ENCODE measurements at regions not wholly inside any gene's neighbourhood (a gene's known extent, or its start where the extent isn't known, plus 50 kb on each side); places are given as distances from the start of the nearest gene placed in this dataset.

GRCh38 chr2:235371018-235371417, 122.8 kb upstream of the AGAP1 start:
- no peaks in the 10 kb centered on the region for H3K9me3 Mint-ChIP-seq
- H3K27ac Mint-ChIP-seq, result no peak overlapping the region
- DNase-seq (ENCODE audit: low spot score in 2 of 2), result no peak
- no peak for ATAC-seq
- no peaks in the 10 kb centered on the region for H3K36me3 Mint-ChIP-seq

DNA sequence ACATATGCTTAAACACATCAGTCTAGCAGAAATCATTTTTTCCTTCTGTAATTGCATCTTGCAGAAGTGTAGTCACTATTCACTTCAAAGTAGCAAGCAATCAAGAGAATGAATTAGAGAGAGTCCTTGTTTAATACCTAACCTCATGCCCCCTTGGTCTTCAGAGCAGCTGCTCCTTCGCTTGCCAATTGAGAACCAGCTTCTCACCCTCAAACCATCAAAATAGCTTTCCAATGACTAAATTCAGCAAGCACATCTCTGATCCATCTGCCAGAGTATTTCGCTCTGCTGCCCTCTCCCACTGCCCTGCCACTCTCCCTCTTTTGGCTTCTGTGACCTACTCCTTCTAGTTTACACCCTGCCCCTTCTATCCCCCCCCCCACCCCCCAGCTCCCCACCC, 120.7 kb upstream of the AGAP1 start:
- no peak overlapping the region for H3K27ac Mint-ChIP-seq
- H3K36me3 Mint-ChIP-seq, result no peaks in the 10 kb centered on the region
- no peaks in the 10 kb centered on the region for H3K9me3 Mint-ChIP-seq
- ATAC-seq (no peak), DNase-seq (ENCODE audit: low spot score in 2 of 2) (no peak)

- Mint-ChIP-seq H3K9me3 (peaks cover 0 to 3% of the 10 kb centered on the region in 2 donors), H3K27ac (no peak overlapping the region), H3K36me3 (no peaks in the 10 kb centered on the region)
- DNase-seq (ENCODE audit: low spot score in 2 of 2) (no peak), ATAC-seq (no peak)
These were observed 116.7 kb upstream of the AGAP1 start for GRCh38 chr2:235377176-235377575.

DNA sequence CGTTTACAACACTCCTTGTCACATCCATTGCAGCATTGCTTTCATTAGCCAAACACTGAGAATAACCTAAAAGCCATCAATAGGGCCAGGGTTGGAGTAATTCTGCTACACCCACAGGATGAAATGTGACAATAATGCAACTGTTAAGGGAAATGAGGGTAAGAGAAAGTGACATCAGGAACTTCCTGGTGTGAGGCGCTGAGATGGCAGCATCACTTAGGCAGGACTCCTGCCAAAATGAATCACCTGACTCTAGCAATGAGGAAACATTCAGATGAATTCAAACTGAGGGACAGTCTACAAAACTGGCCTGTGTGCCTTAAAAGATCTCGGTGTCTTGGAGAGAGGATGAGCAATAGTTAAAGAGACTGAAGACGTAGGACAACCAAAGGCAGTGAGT, 115.6 kb upstream of the AGAP1 start:
- H3K27ac Mint-ChIP-seq, result no peak overlapping the region
- ATAC-seq, result no peak
- no peaks in the 10 kb centered on the region for H3K36me3 Mint-ChIP-seq

DNA sequence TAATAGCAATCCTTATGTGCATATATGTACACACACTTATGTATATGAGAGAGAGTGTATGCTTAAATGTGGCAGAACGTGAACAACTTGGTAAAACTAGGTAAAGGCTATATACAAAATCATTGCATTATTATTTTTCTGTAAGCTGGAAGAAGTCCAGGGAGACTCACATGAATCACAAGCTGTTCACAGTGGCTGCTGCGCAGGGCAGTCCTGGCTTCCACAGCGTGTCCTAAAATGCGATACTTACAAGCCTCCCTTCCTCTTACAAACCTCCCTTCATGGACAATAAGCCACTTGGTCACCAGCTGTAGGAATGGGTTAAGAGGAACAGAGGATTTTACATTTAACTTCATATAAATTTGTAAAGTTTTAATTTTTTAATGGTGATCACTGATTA, 114.9 kb upstream of the AGAP1 start:
- Mint-ChIP-seq H3K36me3 (no peaks in the 10 kb centered on the region), H3K27ac (no peak overlapping the region), H3K9me3 (peaks cover 0 to 3% of the 10 kb centered on the region in 2 donors)
- DNase-seq (ENCODE audit: low spot score in 2 of 2) (no peak), ATAC-seq (no peak)

More for the DNA sequence above, 115.6 kb upstream of the AGAP1 start:
- DNase-seq (ENCODE audit: low spot score in 2 of 2), result no peak
- H3K9me3 Mint-ChIP-seq, result peaks cover 0 to 3% of the 10 kb centered on the region in 2 donors

GRCh38 chr2:235381261-235381912, 112.5 kb upstream of the AGAP1 start:
- no peak overlapping the region for H3K27ac Mint-ChIP-seq
- no peak for DNase-seq (ENCODE audit: low spot score in 2 of 2)
- no peaks in the 10 kb centered on the region for H3K36me3 Mint-ChIP-seq
- H3K9me3 Mint-ChIP-seq, result peaks cover 0 to 3% of the 10 kb centered on the region in 2 donors
- no peak for ATAC-seq

DNA sequence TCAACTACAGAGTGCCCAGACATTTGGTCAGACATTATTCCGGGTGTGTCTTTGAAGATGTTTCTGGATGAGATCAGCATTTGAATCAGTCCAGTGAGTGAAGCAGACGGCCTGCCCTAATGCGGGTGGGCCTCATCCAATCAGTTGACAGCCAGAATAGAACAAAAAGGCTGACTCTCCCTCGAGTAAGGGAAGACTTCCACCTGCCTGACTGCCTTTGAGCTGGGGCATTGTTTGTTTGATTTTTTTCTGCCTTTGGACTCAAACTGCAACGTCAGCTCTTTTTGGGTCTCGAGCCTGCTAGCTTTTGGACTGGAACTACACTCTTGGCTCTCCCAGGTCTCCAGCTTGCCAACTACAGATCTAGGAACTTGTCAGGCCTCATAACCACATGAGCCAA, 111.7 kb upstream of the AGAP1 start:
- Mint-ChIP-seq H3K9me3 (peaks cover 0 to 3% of the 10 kb centered on the region in 2 donors), H3K36me3 (no peaks in the 10 kb centered on the region), H3K27ac (no peak overlapping the region)
- no peak for ATAC-seq
- no peak for DNase-seq (ENCODE audit: low spot score in 2 of 2)

- DNase-seq (ENCODE audit: low spot score in 2 of 2) (no peak), ATAC-seq (no peak)
- H3K27ac Mint-ChIP-seq, result no peak overlapping the region
- H3K9me3 Mint-ChIP-seq, result peaks cover 0 to 3% of the 10 kb centered on the region in 2 donors
- H3K36me3 Mint-ChIP-seq, result no peaks in the 10 kb centered on the region
These were observed 111.2 kb upstream of the AGAP1 start for GRCh38 chr2:235382601-235383000.

DNA sequence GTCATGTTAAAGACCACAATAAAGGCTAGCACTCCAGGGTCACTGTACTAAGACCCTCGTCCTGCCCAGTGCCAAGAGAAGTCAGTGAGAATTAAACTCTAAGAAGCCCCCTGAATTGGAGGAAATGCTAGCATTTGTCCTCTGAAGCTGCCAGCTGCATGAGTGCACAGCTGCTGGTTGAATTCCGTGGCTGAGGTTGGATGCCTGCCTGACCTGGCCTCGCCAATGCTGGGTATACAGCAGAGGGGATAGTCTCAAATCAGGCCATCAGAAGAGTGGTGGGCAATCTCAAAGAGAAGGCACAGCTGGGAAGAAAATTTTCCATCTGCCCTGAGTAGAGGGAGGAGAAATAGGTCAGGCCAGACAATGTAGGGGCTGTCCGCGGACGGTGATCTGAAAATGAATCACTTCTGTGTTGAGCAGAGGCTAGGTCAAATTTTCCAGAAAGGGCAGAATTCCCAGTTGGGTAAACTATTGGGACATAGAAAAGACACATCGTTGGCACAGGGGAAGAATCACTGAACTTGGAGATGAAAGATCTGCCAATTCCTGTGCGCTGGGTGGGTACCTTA, 110.5 kb upstream of the AGAP1 start:
- peaks cover 0 to 3% of the 10 kb centered on the region in 2 donors for H3K9me3 Mint-ChIP-seq
- no peak overlapping the region for H3K27ac Mint-ChIP-seq
- DNase-seq (ENCODE audit: low spot score in 2 of 2), result no peak
- no peaks in the 10 kb centered on the region for H3K36me3 Mint-ChIP-seq
- ATAC-seq, result no peak

- Mint-ChIP-seq H3K27ac (no peak overlapping the region), H3K36me3 (no peaks in the 10 kb centered on the region), H3K9me3 (peaks cover 0 to 3% of the 10 kb centered on the region in 2 donors)
- DNase-seq (ENCODE audit: low spot score in 2 of 2) (no peak), ATAC-seq (no peak)
These were observed 109.2 kb upstream of the AGAP1 start for GRCh38 chr2:235384624-235385023.

- DNase-seq (ENCODE audit: low spot score in 2 of 2) (no peak), ATAC-seq (no peak)
- H3K9me3 Mint-ChIP-seq, result peaks cover 3 to 10% of the 10 kb centered on the region in 2 donors
- H3K27ac Mint-ChIP-seq, result no peak overlapping the region
- peaks cover 0 to 5% of the 10 kb centered on the region in 2 donors for H3K36me3 Mint-ChIP-seq
These were observed 104.2 kb upstream of the AGAP1 start for GRCh38 chr2:235389626-235390025.

- peaks cover 0 to 5% of the 10 kb centered on the region in 2 donors for H3K36me3 Mint-ChIP-seq
- H3K27ac Mint-ChIP-seq, result no peak overlapping the region
- peaks cover 3 to 11% of the 10 kb centered on the region in 2 donors for H3K9me3 Mint-ChIP-seq
- peak; percentile 44 to 63 for DNase-seq (ENCODE audit: low spot score in 2 of 2)
- peak; percentile 88 to 93 for ATAC-seq
These were observed 103.6 kb upstream of the AGAP1 start for GRCh38 chr2:235390108-235390815.

DNA sequence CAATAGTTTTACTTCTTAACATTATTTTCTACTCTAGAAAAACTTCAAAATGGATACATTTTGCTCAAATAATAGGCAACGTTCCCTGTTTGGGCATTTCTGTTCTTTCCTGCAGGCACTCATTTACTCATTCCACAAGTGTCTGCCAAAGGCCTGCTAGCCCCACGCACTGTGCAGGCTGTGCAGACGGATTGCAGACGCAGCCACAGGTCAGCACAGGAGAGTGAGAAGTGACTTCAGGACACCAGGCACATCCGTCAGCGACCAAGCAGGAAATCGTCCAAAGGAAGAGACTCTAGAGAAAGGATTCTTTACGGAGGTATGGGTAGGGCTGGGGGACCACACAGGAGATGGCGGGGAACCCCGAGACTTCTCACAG, 103.0 kb upstream of the AGAP1 start:
- Mint-ChIP-seq H3K27ac (no peak overlapping the region), H3K9me3 (peaks cover 3 to 11% of the 10 kb centered on the region in 2 donors), H3K36me3 (peaks cover 0 to 5% of the 10 kb centered on the region in 2 donors)

GRCh38 chr2:235391921-235392615, 101.8 kb upstream of the AGAP1 start:
- Mint-ChIP-seq H3K9me3 (peaks cover 3 to 11% of the 10 kb centered on the region in 2 donors), H3K27ac (no peak overlapping the region), H3K36me3 (peaks cover 0 to 5% of the 10 kb centered on the region in 2 donors)
- ATAC-seq, result no peak
- no peak for DNase-seq (ENCODE audit: low spot score in 2 of 2)

More for the DNA sequence above, 103.0 kb upstream of the AGAP1 start:
- ATAC-seq (peak; percentile 38 to 48), DNase-seq (ENCODE audit: low spot score in 2 of 2) (no peak)

DNA sequence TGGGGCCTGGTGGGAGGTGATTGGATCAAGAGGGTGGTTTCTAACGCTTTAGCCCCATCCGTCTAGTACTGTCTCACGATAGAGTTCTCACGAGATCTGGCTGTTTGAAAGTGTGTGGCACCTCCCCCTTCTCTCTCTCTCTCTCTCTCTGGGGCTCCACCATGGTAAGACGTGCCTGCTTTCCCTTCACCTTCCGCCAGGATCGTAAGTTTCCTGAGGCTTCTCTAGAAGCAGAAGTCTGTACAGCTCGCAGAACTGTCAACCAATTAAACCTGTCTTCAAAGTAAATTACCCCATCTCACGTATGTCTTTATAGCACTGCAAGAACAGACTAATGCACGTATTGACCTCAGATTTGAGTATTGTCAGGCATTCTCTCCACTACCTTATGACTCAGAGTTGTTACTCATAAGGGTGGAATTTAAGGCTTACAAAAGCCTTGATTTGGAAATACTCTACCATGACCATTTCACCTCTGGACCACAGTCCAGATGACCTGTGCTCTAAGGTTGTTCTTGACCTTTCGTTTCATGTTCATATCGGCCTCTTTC, 99.5 kb upstream of the AGAP1 start:
- H3K36me3 Mint-ChIP-seq, result peaks cover 0 to 5% of the 10 kb centered on the region in 2 donors
- no peak for DNase-seq (ENCODE audit: low spot score in 2 of 2)
- H3K27ac Mint-ChIP-seq, result no peak overlapping the region
- ATAC-seq, result no peak
- peaks cover 3 to 12% of the 10 kb centered on the region in 2 donors for H3K9me3 Mint-ChIP-seq

DNA sequence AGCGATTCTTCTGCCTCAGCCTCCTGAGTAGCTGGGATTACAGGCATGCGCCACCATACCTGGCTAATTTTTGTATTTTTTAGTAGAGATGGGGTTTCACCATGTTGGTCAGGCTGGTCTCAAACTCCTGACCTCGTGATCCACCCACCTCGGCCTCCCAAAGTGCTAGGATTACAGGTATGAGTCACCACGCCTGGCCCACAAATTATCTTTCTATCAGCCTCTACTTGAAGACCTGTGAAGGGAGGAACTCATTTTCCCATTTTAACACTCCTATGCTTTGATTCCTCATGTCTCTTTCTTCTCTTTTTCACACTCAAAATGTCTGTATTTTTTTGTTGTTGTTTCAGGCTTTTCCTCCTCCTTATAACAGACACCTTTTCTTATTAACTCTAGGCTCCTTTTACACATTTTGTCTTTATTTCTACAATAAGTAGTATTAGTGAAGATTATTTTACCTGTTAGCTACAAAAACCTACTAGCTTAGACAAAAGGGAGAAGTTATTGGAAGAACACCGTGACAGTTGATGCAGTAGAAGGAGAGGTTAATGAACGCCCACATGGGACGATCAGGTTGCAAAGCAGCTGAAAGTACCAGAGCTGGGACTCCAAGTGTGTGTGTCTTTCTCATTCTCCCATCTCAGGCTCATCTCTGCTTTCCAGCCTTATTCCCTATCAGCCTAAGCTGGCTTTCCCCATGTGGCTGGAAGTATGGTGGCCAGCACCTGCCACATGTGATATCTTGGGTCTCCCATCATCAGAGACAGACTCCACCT, 97.6 kb upstream of the AGAP1 start:
- DNase-seq (ENCODE audit: low spot score in 2 of 2) (no peak), ATAC-seq (no peak)
- Mint-ChIP-seq H3K27ac (no peak overlapping the region), H3K9me3 (peaks cover 3 to 11% of the 10 kb centered on the region in 2 donors), H3K36me3 (peaks cover 0 to 5% of the 10 kb centered on the region in 2 donors)

All from activated naive CD4-positive, alpha-beta T cell treated with anti-CD3 and anti-CD28 coated beads, Interleukin-2, amount 50 U/mL, for 72 hours (primary cell).